Trophoblast cell (in vitro differentiated cells and primary cell): ENCODE measurements at regions not wholly inside any gene's neighbourhood (a gene's known extent, or its start where the extent isn't known, plus 50 kb on each side); places are given as distances from the start of the nearest gene placed in this dataset.

Experiments
- DNase-seq, 2 donors: peaks; one replicate each; pipeline ENCODE4 v3.0.0-alpha.2; 2016
- H2AFZ ChIP-seq: 2 replicates; pipeline ENCODE4 v1.6.1; 2013; ENCODE audit warnings: low read length, moderate library complexity, mild to moderate bottlenecking; ENCODE audit not compliant: insufficient read depth, poor library complexity
- H2AK5ac ChIP-seq: 2 replicates; pipeline ENCODE4 v1.6.1; 2013; ENCODE audit warnings: mild to moderate bottlenecking, low read length
- H2BK120ac ChIP-seq: 2 replicates; pipeline ENCODE4 v1.6.1; 2013; ENCODE audit warnings: low read length, mild to moderate bottlenecking, moderate library complexity; ENCODE audit not compliant: insufficient read depth, poor library complexity
- H2BK12ac ChIP-seq: 2 replicates; pipeline ENCODE4 v1.6.1; 2013; ENCODE audit warnings: mild to moderate bottlenecking, low read length, moderate library complexity
- H2BK5ac ChIP-seq: 2 replicates; pipeline ENCODE4 v1.6.1; 2013; ENCODE audit warnings: low read length, low read depth, moderate library complexity, mild to moderate bottlenecking; ENCODE audit not compliant: poor library complexity
- H3K14ac ChIP-seq: 2 replicates; pipeline ENCODE4 v1.6.1; 2013; ENCODE audit warnings: mild to moderate bottlenecking, low read length
- H3K18ac ChIP-seq: 2 replicates; pipeline ENCODE4 v1.6.1; 2013; ENCODE audit warnings: mild to moderate bottlenecking, low read length
- H3K23ac ChIP-seq: 2 replicates; pipeline ENCODE4 v1.6.1; 2013; ENCODE audit warnings: low read length
- H3K27ac ChIP-seq: 2 replicates; pipeline ENCODE4 v1.5.1; 2013; ENCODE audit warnings: low read depth, mild to moderate bottlenecking, inconsistent platforms, low read length, moderate library complexity
- H3K27me3 ChIP-seq: 2 replicates; pipeline ENCODE4 v1.6.1; 2013; ENCODE audit warnings: inconsistent platforms, mild to moderate bottlenecking, low read length, moderate library complexity; ENCODE audit not compliant: insufficient read depth
- H3K36me3 ChIP-seq, 2 experiments: 1 replicate in 1 of 2; 2 replicates in 1 of 2; pipeline ENCODE4 v1.6.1; 2013; ENCODE audit warnings: low read length in 2 of 2, mild to moderate bottlenecking in 2 of 2, moderate library complexity in 1 of 2; ENCODE audit not compliant: insufficient read depth in 2 of 2, control insufficient read depth in 1 of 2
- H3K4ac ChIP-seq: 2 replicates; pipeline ENCODE4 v1.6.1; 2013; ENCODE audit warnings: low read depth, mild to moderate bottlenecking, low read length, moderate library complexity
- H3K4me1 ChIP-seq, 2 experiments: 1 replicate in 1 of 2; 2 replicates in 1 of 2; pipeline ENCODE4 v1.6.1; 2013; ENCODE audit warnings: low read length in 2 of 2, mild to moderate bottlenecking in 2 of 2, moderate library complexity in 1 of 2; ENCODE audit not compliant: insufficient read depth in 2 of 2, control insufficient read depth in 1 of 2
- H3K4me2 ChIP-seq: 2 replicates; pipeline ENCODE4 v1.6.1; 2013; ENCODE audit warnings: inconsistent platforms, mild to moderate bottlenecking, low read length, moderate library complexity
- H3K4me3 ChIP-seq: 2 replicates; pipeline ENCODE4 v1.5.1; 2013; ENCODE audit warnings: mild to moderate bottlenecking, low read depth, low read length, inconsistent platforms
- H3K79me1 ChIP-seq: one replicate; pipeline ENCODE4 v1.6.1; 2013; ENCODE audit warnings: low read length
- H3K79me2 ChIP-seq: 2 replicates; pipeline ENCODE4 v1.6.1; 2013; ENCODE audit warnings: low read length, mild to moderate bottlenecking; ENCODE audit not compliant: control insufficient read depth, insufficient read depth, poor library complexity
- H3K9ac ChIP-seq: 2 replicates; pipeline ENCODE4 v1.6.1; 2013; ENCODE audit warnings: mild to moderate bottlenecking, low read length
- H3K9me3 ChIP-seq: 2 replicates; pipeline ENCODE4 v1.6.1; 2013; ENCODE audit warnings: low read depth, mild to moderate bottlenecking, control low read depth, inconsistent platforms, low read length; ENCODE audit not compliant: insufficient read depth
- H4K12ac ChIP-seq: 2 replicates; pipeline ENCODE4 v1.6.1; 2013; ENCODE audit warnings: low read depth, mild to moderate bottlenecking, low read length, moderate library complexity
- H4K8ac ChIP-seq: 2 replicates; pipeline ENCODE4 v1.6.1; 2013; ENCODE audit warnings: low read depth, mild to moderate bottlenecking, low read length, moderate library complexity
- H4K91ac ChIP-seq: one replicate; pipeline ENCODE4 v1.6.1; 2013; ENCODE audit warnings: low read depth, mild to moderate bottlenecking, low read length, moderate library complexity
- WGBS: extraction: QIAGEN DNeasy Blood & Tissue Kit; methylation state at CpG from one replicate; pipeline ENCODE4 v1.1.7; 2013; ENCODE audit warnings: missing lambda C conversion rate; ENCODE audit not compliant: insufficient read length, insufficient coverage; ENCODE audit errors: extremely low coverage; 5-methylcytosine and 5-hydroxymethylcytosine counted together

- H3K14ac ChIP-seq = no peak overlapping the region
- H3K4ac ChIP-seq = no peak overlapping the region
- no peaks in the 10 kb centered on the region for H3K79me1 ChIP-seq
- H2BK5ac ChIP-seq = no peak overlapping the region
- no peak overlapping the region for H3K4me3 ChIP-seq
- no peak overlapping the region for H3K27ac ChIP-seq
- H2BK12ac ChIP-seq = no peak overlapping the region
- H4K12ac ChIP-seq = no peak overlapping the region
- no CpG with 5 or more reads among the region's 2 CpGs for WGBS
- H2AK5ac ChIP-seq = no peak overlapping the region
- no peak overlapping the region for H2BK120ac ChIP-seq
- no peak overlapping the region for H4K8ac ChIP-seq
- no peaks in the 10 kb centered on the region for H3K4me1 ChIP-seq
- H3K18ac ChIP-seq = no peak overlapping the region
- DNase-seq = no peak
- no peak overlapping the region for H3K4me2 ChIP-seq
- H3K27me3 ChIP-seq = no peaks in the 10 kb centered on the region
- H3K36me3 ChIP-seq = no peaks in the 10 kb centered on the region
- H3K9me3 ChIP-seq = no peaks in the 10 kb centered on the region
- H4K91ac ChIP-seq = no peak overlapping the region
- no peaks in the 10 kb centered on the region for H3K79me2 ChIP-seq
- no peak overlapping the region for H3K23ac ChIP-seq
- no peak overlapping the region for H3K9ac ChIP-seq
- H2AFZ ChIP-seq = no peak overlapping the region
These were observed 388.0 kb downstream of the NYAP2 start for GRCh38 chr2:225787497-225787896.

- Histone ChIP-seq H2AFZ (no peak overlapping the region), H3K27ac (no peak overlapping the region), H2BK5ac (no peak overlapping the region), H2AK5ac (no peak overlapping the region), H3K27me3 (no peaks in the 10 kb centered on the region), H3K14ac (no peak overlapping the region), H3K4ac (no peak overlapping the region), H3K4me1 (no peaks in the 10 kb centered on the region), H4K12ac (no peak overlapping the region), H3K9ac (no peak overlapping the region), H3K18ac (no peak overlapping the region), H3K79me1 (no peaks in the 10 kb centered on the region), H3K79me2 (no peaks in the 10 kb centered on the region), H4K8ac (no peak overlapping the region), H2BK12ac (no peak overlapping the region), H3K23ac (no peak overlapping the region), H3K9me3 (no peaks in the 10 kb centered on the region), H3K36me3 (no peaks in the 10 kb centered on the region), H4K91ac (no peak overlapping the region), H3K4me3 (no peak overlapping the region), H2BK120ac (no peak overlapping the region), H3K4me2 (no peak overlapping the region)
- no peak for DNase-seq
- WGBS = no CpG with 5 or more reads among the region's 2 CpGs
These were observed 382.5 kb downstream of the NYAP2 start for GRCh38 chr2:225781991-225782390.

GRCh38 chr2:225781145-225781544 lies 381.6 kb downstream of the NYAP2 start:
- H3K9ac ChIP-seq = no peak overlapping the region
- H3K79me2 ChIP-seq = no peaks in the 10 kb centered on the region
- no peak overlapping the region for H2BK12ac ChIP-seq
- no peak overlapping the region for H3K4ac ChIP-seq
- H4K12ac ChIP-seq = no peak overlapping the region
- H2AFZ ChIP-seq = no peak overlapping the region
- H2BK120ac ChIP-seq = no peak overlapping the region
- H3K23ac ChIP-seq = no peak overlapping the region
- DNase-seq = no peak
- H3K18ac ChIP-seq = no peak overlapping the region
- no peak overlapping the region for H3K14ac ChIP-seq
- no peak overlapping the region for H4K8ac ChIP-seq
- no CpG with 5 or more reads among the region's 2 CpGs for WGBS
- no peaks in the 10 kb centered on the region for H3K79me1 ChIP-seq
- H3K4me1 ChIP-seq = no peaks in the 10 kb centered on the region
- no peaks in the 10 kb centered on the region for H3K27me3 ChIP-seq
- no peak overlapping the region for H2AK5ac ChIP-seq
- no peaks in the 10 kb centered on the region for H3K9me3 ChIP-seq
- H2BK5ac ChIP-seq = no peak overlapping the region
- H3K4me3 ChIP-seq = no peak overlapping the region
- no peak overlapping the region for H3K4me2 ChIP-seq
- no peaks in the 10 kb centered on the region for H3K36me3 ChIP-seq
- no peak overlapping the region for H4K91ac ChIP-seq
- H3K27ac ChIP-seq = no peak overlapping the region

- Histone ChIP-seq H3K23ac (no peak overlapping the region), H2AK5ac (no peak overlapping the region), H2BK5ac (no peak overlapping the region), H3K9me3 (peaks cover 1% of the 10 kb centered on the region), H2AFZ (no peak overlapping the region), H3K9ac (no peak overlapping the region), H4K8ac (no peak overlapping the region), H3K79me2 (no peaks in the 10 kb centered on the region), H3K14ac (no peak overlapping the region), H3K4me2 (no peak overlapping the region), H3K4ac (no peak overlapping the region), H3K27ac (no peak overlapping the region), H2BK12ac (no peak overlapping the region), H4K91ac (no peak overlapping the region), H3K4me3 (no peak overlapping the region), H4K12ac (no peak overlapping the region), H3K79me1 (no peaks in the 10 kb centered on the region), H3K36me3 (no peaks in the 10 kb centered on the region), H2BK120ac (no peak overlapping the region), H3K18ac (no peak overlapping the region), H3K27me3 (no peaks in the 10 kb centered on the region), H3K4me1 (no peaks in the 10 kb centered on the region)
- WGBS = no CpG with 5 or more reads among the region's 1 CpG
- no peak for DNase-seq
These were observed 380.3 kb downstream of the NYAP2 start for GRCh38 chr2:225779829-225780228.
